SK-N-SH (cell line): ENCODE measurements at regions not wholly inside any gene's neighbourhood (a gene's known extent, or its start where the extent isn't known, plus 50 kb on each side); places are given as distances from the start of the nearest gene placed in this dataset.

Experiments
- CTCF ChIA-PET: fragments of 300-600, 350-600 bp; formaldehyde crosslinking; extraction: SDS; loops from one replicate; lab custom pipeline; 2021; lab: Yijun Ruan, JAX
- POLR2A ChIA-PET: fragments of 350-600 bp; sonication (Branson Sonifier 250); formaldehyde crosslinking; extraction: SDS; loops from one replicate; lab custom pipeline; 2020; ENCODE audit warnings: antibody characterized with exemption, inconsistent platforms; lab: Yijun Ruan, JAX
- DNase-seq: peaks from one replicate; pipeline ENCODE4 v3.0.0; 2012
- H2AFZ ChIP-seq: fragments of 200-600 bp; sonication (generic); 2 replicates; pipeline ENCODE4 v1.8.1; 2016; ENCODE audit warnings: antibody characterized with exemption, mild to moderate bottlenecking, low read depth
- H3F3A ChIP-seq: fragments of 200-600 bp; sonication (generic); replicated peaks from 2 replicates; pipeline ENCODE3; 2016; ENCODE audit warnings: antibody characterized with exemption, mild to moderate bottlenecking; ENCODE audit not compliant: insufficient read depth
- H3K27ac ChIP-seq, 2 experiments: fragments of 200-500 bp in 1 of 2; fragments of 200-600 bp in 1 of 2; sonication (Bioruptor generic) in 1 of 2; sonication (generic), shearing (Covaris generic) in 1 of 2; 2 replicates each; pipeline versions ENCODE4 v1.5.1 to v1.6.1; 2014 to 2016; ENCODE audit warnings: low read depth in 2 of 2, inconsistent platforms in 1 of 2, low read length in 1 of 2, mild to moderate bottlenecking in 1 of 2, mixed read lengths in 1 of 2
- H3K27me3 ChIP-seq: fragments of 200-600 bp; sonication (generic), shearing (Covaris generic); 2 replicates; pipeline ENCODE4 v1.6.1; 2016; ENCODE audit warnings: mixed run types; ENCODE audit not compliant: insufficient read depth
- H3K36me3 ChIP-seq, 2 experiments: fragments of 200-500 bp in 1 of 2; fragments of 200-600 bp in 1 of 2; sonication (Bioruptor generic) in 1 of 2; sonication (generic) in 1 of 2; replicated peaks in 1 of 2; 2 replicates each; pipeline versions ENCODE3 to v1.5.1; 2014 to 2016; ENCODE audit warnings: low read length in 1 of 2, mild to moderate bottlenecking in 1 of 2; ENCODE audit not compliant: insufficient read depth in 2 of 2, control insufficient read depth in 1 of 2
- H3K4me1 ChIP-seq, 2 experiments: fragments of 200-500 bp in 1 of 2; fragments of 200-600 bp in 1 of 2; sonication (Bioruptor generic) in 1 of 2; sonication (generic), shearing (Covaris generic) in 1 of 2; 2 replicates each; pipeline versions ENCODE4 v1.5.1 to v1.6.1; 2014 to 2016; ENCODE audit warnings: low read depth in 1 of 2, low read length in 1 of 2, mixed run types in 1 of 2; ENCODE audit not compliant: insufficient read depth in 2 of 2, control insufficient read depth in 1 of 2
- H3K4me2 ChIP-seq: fragments of 200-600 bp; sonication (generic), shearing (Covaris generic); 2 replicates; pipeline ENCODE4 v1.6.1; 2017; ENCODE audit warnings: mixed run types
- H3K4me3 ChIP-seq, 2 experiments: fragments of 200-500 bp in 1 of 2; fragments of 200-600 bp in 1 of 2; sonication (Bioruptor generic) in 1 of 2; sonication (generic), shearing (Covaris generic) in 1 of 2; 2 replicates each; pipeline versions ENCODE4 v1.5.1 to v1.8.1; 2014 to 2016; ENCODE audit warnings: low read depth in 2 of 2, inconsistent platforms in 1 of 2, low read length in 1 of 2, mild to moderate bottlenecking in 1 of 2, mixed read lengths in 1 of 2, moderate library complexity in 1 of 2
- H3K79me2 ChIP-seq: fragments of 200-600 bp; sonication (generic); 2 replicates; pipeline ENCODE4 v1.8.1; 2017; ENCODE audit warnings: mild to moderate bottlenecking; ENCODE audit not compliant: insufficient read depth
- H3K9ac ChIP-seq: fragments of 200-600 bp; sonication (generic); 2 replicates; pipeline ENCODE4 v1.6.1; 2017; ENCODE audit warnings: mixed run types
- H3K9me2 ChIP-seq: fragments of 200-600 bp; sonication (generic); 2 replicates; pipeline ENCODE4 v1.6.1; 2017; ENCODE audit warnings: mixed run types
- H3K9me3 ChIP-seq: fragments of 200-600 bp; sonication (generic); 2 replicates; pipeline ENCODE4 v1.6.1; 2017; ENCODE audit warnings: mixed run types, mild to moderate bottlenecking, moderate library complexity
- H4K20me1 ChIP-seq: fragments of 200-600 bp; sonication (generic); 2 replicates; pipeline ENCODE4 v1.6.1; 2017; ENCODE audit warnings: mild to moderate bottlenecking, mixed run types; ENCODE audit not compliant: insufficient read depth
- CTCF ChIP-seq: fragments of 200-600 bp; sonication (generic); IDR thresholded peaks from 2 replicates; pipeline ENCODE4 v1.6.1; 2017; ENCODE audit warnings: antibody characterized with exemption, mild to moderate bottlenecking, moderate library complexity
- EP300 ChIP-seq, 2 experiments: IDR thresholded peaks; 2 replicates each; pipeline versions ENCODE4 v1.4.0 to v1.6.1; 2012; ENCODE audit warnings: borderline replicate concordance in 1 of 2, low read depth in 1 of 2, low read length in 1 of 2
- EZH2phosphoT487 ChIP-seq: fragments of 200-600 bp; sonication (generic); IDR thresholded peaks from 2 replicates; pipeline ENCODE4 v1.6.1; 2017; ENCODE audit warnings: low read depth, mixed run types, mild to moderate bottlenecking, antibody characterized with exemption, moderate library complexity, borderline replicate concordance
- FOXM1 ChIP-seq: IDR thresholded peaks from 2 replicates; pipeline ENCODE4 v1.4.0; 2012; ENCODE audit warnings: low read depth, mild to moderate bottlenecking
- GABPA ChIP-seq: IDR thresholded peaks from 2 replicates; pipeline ENCODE4 v1.4.0; 2012; ENCODE audit warnings: low read depth, mild to moderate bottlenecking
- GATA2 ChIP-seq: sonication (generic); formaldehyde crosslinking; IDR thresholded peaks from 2 replicates; pipeline ENCODE4 v1.5.0; 2020; ENCODE audit warnings: mild to moderate bottlenecking, missing genetic modification reagents
- IRF3 ChIP-seq: fragments of 150-350 bp; IDR thresholded peaks from 2 replicates; pipeline ENCODE4 v1.6.1; 2016; ENCODE audit warnings: mild to moderate bottlenecking, low read depth, low read length
- JUND ChIP-seq: IDR thresholded peaks from 2 replicates; pipeline ENCODE4 v1.4.0; 2012
- MEF2A ChIP-seq: IDR thresholded peaks from 2 replicates; pipeline ENCODE4 v1.4.0; 2012; ENCODE audit warnings: low read depth, borderline replicate concordance
- NFIC ChIP-seq: IDR thresholded peaks from 2 replicates; pipeline ENCODE4 v1.4.0; 2012; ENCODE audit warnings: borderline replicate concordance
- PBX3 ChIP-seq: IDR thresholded peaks from 2 replicates; pipeline ENCODE4; 2012
- POLR2AphosphoS5 ChIP-seq: IDR thresholded peaks from 2 replicates; pipeline ENCODE4 v1.6.1; 2012; ENCODE audit warnings: low read depth, low read length
- SIN3A ChIP-seq: IDR thresholded peaks from 2 replicates; pipeline ENCODE4 v1.6.1; 2012; ENCODE audit warnings: low read depth, mild to moderate bottlenecking, low read length, moderate library complexity, borderline replicate concordance
- SMC3 ChIP-seq: IDR thresholded peaks from 2 replicates; pipeline ENCODE4 v1.6.1; 2012; ENCODE audit warnings: low read depth, low read length, improper control_type of control experiment
- TAF1 ChIP-seq: IDR thresholded peaks from 2 replicates; pipeline ENCODE4 v1.6.1; 2012; ENCODE audit warnings: low read depth, mild to moderate bottlenecking, low read length, moderate library complexity, borderline replicate concordance
- TCF12 ChIP-seq: IDR thresholded peaks from 2 replicates; pipeline ENCODE4 v1.4.0; 2012
- TEAD4 ChIP-seq: IDR thresholded peaks from 2 replicates; pipeline ENCODE4 v1.4.0; 2012; ENCODE audit warnings: mild to moderate bottlenecking, borderline replicate concordance; ENCODE audit not compliant: insufficient read depth
- USF1 ChIP-seq: IDR thresholded peaks from 2 replicates; pipeline ENCODE4 v1.4.0; 2012; ENCODE audit warnings: low read depth, borderline replicate concordance
- USF2 ChIP-seq: fragments of 150-350 bp; IDR thresholded peaks from 2 replicates; pipeline ENCODE4 v1.6.1; 2017; ENCODE audit warnings: antibody characterized with exemption, low read length, low read depth, borderline replicate concordance
- WGBS: methylation state at CpG from one replicate; pipeline ENCODE4 v1.1.6; 2017; ENCODE audit warnings: low lambda C conversion rate; 5-methylcytosine and 5-hydroxymethylcytosine counted together

- H3K36me3 ChIP-seq = no peaks in the 10 kb centered on the region
- WGBS = 22% methylated on average over 5 of the region's 9 CpGs
- H3K4me3 ChIP-seq = no peak overlapping the region
- H3K27ac ChIP-seq = no peak overlapping the region
- no peaks in the 10 kb centered on the region for H3K79me2 ChIP-seq
- POLR2A ChIA-PET = no interaction called here
- no peaks in the 10 kb centered on the region for H3K4me1 ChIP-seq
- CTCF ChIA-PET = no interaction called here
- no peaks in the 10 kb centered on the region for H3K9me2 ChIP-seq
- peaks cover 15% of the 10 kb centered on the region; the same call in 1 of the 2 replicates for H3K27me3 ChIP-seq
- no peaks in the 10 kb centered on the region for H3F3A ChIP-seq
- H3K9ac ChIP-seq = no peak overlapping the region
- TF ChIP-seq FOXM1 = no peak
- TF ChIP-seq MEF2A = no peak
- no peak for TF ChIP-seq EP300 (IDR thresholded peaks at IDR 0.05; ENCODE audit: borderline replicate concordance in 1 of 2, low read depth in 1 of 2, low read length in 1 of 2)
- TF ChIP-seq TAF1 = no peak
- TF ChIP-seq NFIC = no peak
- no peak for TF ChIP-seq USF1
- no peak for TF ChIP-seq CTCF
- TF ChIP-seq GATA2 = no peak
- no peak for TF ChIP-seq POLR2AphosphoS5
- no peak for TF ChIP-seq PBX3
- TF ChIP-seq GABPA = no peak
- no peak for TF ChIP-seq SMC3
- no peak for TF ChIP-seq EZH2phosphoT487
- TF ChIP-seq JUND = no peak
- no peak for TF ChIP-seq SIN3A
- TF ChIP-seq TEAD4 = no peak
- TF ChIP-seq TCF12 = no peak
- TF ChIP-seq USF2 = no peak
- TF ChIP-seq IRF3 = no peak
- DNase-seq = no peak
- no peaks in the 10 kb centered on the region for H4K20me1 ChIP-seq
- H3K9me3 ChIP-seq = no peaks in the 10 kb centered on the region
- H3K4me2 ChIP-seq = no peak overlapping the region
- no peak overlapping the region for H2AFZ ChIP-seq
Observed at GRCh38 chr22:48503876-48504275, 1323.8 kb downstream of the BRD1 start.
